Activated CD8-positive, alpha-beta memory T cell treated with anti-CD3 and anti-CD28 coated beads for 48 hours (primary cell): ENCODE measurements at regions not wholly inside any gene's neighbourhood (a gene's known extent, or its start where the extent isn't known, plus 50 kb on each side); places are given as distances from the start of the nearest gene placed in this dataset.
"Not testable (repeated sequence)": the region's sequence is repeated elsewhere in the genome, so short reads cannot be mapped to it uniquely, and the experiment has no call there.

Experiments used
- DNase-seq, 3 experiments: peaks; one replicate each; pipeline ENCODE4 v3.0.0-alpha.2; 2020; ENCODE audit warnings: low read depth in 2 of 3, low spot score in 2 of 3

DNA sequence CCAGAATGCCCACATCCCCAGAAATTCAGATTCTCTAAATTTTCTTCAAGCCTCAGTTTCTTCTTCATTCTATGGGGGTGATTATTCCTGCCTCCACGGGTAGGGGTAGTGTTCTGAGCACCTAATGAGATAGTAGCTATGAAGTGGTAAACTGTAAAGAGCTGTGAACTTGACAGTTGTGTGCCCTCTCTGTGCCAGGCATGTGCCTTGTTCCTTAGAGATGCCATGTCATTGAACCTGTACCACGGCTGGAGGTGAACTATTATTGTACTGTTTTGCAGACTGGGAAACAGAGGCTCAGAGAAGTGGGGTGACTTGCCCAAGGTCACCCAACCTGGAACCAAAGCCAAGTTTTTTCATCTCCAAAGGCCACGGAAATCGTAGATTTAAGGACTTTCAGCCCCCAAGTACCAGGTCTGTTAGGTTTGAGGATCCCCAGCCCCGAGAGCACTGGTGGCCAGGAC is 67.7 kb upstream of the SIRPA start:
- DNase-seq: no peak

DNA sequence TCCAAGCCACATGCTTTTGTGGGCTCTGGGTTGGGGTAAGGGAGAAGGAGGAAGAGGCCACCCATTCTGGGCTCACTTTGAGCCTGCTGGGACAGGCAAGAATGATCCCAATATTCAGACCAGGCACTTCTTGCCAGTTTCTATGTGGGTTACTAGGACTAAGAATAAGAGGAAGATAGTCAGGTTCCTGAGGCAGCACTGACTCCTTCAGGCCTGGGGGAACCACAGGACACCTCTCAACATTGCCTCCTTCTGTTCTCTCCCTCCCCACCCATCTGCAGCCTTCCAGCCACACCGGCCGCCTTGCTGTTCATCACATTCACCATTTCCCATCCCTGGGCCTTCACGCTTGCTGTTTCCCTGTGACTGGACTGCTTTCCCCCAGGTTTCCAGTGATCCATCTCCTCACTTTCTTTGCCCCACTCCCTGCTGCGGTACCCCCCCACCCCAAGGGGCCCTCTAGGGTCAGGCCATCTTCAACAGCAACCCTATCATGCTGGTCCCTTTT is 69.2 kb upstream of the SIRPA start:
- DNase-seq: no peak

DNA sequence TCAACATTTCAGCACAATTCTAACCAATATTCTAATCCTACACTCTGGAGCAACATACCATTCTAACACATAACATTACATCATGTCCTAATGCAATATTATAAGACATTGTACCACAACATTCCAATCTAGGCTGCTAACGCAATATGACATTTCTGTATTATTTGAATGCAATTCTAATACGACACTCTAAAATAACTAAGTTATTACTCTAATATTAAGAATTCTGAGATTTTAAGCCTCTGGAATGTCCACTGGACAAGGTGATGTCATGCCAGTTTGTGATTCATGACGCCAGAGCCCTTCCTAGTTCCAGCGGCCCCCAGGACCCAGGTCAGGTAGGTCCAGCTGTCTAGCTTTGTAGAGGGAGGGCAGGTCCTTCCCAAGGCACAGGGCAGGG is 69.7 kb upstream of the SIRPA start:
- DNase-seq: no peak

DNA sequence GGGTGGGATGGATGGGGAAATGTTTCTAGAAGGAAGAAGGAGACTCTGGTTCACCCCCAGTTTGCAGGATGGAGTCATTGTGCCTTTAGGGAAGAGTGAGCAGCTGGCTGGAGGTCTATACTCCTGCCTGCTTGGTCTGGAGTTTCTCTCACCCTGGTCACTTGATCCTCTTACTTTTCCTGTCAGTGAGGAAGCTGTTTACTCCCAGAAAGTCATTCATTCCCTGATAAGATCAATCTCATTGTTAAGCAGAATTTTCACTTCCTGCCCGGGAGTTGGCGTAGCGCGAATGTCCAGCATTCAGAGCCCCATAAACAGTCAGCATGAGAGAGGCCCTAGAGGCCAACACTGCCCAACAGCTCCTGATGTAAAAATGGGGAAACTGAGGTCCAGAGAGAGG is 70.4 kb upstream of the SIRPA start:
- no peak for DNase-seq

DNA sequence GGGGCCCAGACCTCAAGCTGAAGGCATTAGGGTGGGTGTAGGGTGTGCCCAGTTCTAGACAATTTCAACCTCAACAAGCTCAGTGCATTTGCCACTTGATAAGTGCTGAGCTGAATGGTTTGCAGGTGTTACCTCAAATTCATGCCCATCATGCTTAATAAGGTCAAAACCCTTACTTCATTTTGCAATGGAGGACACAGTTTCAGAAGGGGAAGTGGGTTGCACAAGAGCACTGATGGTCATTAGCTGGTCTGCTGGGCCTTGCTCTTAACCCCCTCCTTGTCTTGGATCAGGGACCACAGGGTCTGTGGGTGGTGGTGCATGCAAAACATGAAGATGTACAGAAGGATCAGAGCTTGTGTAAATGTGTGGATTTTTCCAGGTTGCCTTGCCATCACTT is 71.0 kb upstream of the SIRPA start:
- DNase-seq: no peak

DNA sequence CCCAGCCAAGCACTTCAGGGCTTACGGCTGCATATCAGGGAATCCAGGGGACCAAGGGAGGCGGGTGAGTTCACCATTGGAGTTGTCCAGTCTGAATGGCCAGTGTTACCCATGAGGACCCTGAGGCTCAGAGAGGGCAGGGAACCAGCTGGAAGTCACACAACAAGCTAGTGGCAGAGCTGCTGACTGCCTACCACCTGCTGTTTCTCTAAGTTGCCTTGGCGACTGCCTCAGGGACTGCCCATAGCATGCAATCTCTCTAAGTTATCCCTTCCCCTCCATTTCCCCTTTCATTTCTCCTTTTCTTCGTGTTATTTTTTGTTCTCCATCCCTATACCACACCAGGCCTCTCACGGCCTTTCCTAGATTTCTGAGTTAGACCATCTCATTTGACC is 71.8 kb upstream of the SIRPA start:
- DNase-seq: no peak

DNA sequence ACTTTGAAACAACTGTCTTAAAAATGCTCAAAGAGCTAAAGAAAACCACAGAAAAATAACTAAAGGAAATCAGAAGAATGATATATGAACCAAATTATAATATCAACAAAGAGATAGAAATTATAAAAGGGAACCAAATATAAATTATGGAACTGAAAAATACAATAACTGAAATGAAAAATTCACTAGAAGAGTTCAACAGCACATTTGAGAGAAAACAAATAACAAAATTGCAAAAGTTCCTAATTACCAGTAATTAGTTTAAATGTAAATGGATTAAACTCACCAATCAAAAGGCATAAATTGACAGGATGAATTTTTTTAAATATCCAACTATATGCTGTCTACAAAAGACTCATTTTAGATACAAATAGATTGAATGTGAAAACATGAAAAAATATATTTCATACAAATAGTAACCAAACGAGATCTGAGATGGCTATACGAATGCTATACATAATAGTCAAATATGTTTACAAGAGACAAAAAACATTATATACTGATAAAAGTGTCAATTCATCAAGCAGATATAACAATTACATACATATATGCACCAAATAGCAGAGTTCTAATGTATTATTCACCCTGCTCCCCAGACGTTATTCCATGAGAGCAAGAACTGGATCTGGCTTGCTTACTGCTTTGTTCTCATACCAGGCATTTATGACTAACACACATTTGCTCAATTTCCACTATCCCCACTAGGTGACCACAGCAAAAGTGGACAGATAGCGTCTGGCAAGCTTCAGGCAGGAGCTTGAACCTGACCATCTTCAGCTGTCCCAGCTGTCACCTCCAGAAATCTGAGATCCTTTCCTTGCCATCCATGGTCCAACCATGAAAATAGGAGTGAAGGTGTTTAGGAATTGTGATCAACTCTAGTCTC is 72.4 kb upstream of the SIRPA start:
- no peak for DNase-seq

DNA sequence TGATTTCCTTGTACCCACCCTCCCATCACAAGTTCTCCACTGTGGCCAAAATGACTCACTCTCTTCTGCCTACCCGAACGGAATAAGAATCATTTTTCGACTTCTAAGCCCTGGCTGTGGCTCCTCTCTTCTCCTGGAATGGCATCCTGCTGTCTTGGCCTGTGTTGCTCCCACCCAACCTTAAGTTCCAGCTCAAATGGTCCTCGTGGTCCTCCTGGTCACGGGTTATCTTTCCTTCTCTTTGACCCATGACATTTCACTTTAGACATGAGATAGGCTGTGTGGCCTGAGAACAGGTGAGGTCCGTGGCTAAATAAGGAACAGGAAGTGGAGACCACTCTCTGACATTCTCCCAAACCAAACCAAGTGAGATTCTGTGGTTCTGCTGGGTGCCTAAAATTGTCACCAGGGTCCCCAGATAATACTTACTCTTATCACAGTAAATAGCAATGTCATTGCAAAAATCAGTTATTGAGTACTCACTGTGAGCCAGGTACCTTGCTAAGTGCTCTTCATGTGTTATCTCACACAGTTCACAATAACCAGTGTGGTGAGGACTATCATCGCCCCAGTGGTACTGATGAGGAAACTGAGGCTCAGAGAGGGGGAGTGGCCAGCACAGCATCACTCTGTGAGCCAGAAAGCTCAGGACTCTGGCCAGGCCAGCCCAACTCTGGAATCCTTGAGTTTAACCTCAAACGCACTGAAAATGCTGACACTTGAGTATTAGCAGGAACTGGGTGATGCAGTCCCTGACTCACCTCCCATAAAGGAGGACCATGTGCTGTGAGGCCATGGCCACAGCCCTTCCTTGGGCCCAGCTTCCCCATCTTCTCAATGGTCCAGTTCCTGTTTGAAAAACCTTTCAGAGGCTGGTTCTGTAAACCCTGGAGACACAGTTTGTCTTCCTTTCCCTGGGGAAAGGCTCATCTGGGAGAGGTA is 74.8 kb upstream of the SIRPA start:
- DNase-seq: no peak

DNA sequence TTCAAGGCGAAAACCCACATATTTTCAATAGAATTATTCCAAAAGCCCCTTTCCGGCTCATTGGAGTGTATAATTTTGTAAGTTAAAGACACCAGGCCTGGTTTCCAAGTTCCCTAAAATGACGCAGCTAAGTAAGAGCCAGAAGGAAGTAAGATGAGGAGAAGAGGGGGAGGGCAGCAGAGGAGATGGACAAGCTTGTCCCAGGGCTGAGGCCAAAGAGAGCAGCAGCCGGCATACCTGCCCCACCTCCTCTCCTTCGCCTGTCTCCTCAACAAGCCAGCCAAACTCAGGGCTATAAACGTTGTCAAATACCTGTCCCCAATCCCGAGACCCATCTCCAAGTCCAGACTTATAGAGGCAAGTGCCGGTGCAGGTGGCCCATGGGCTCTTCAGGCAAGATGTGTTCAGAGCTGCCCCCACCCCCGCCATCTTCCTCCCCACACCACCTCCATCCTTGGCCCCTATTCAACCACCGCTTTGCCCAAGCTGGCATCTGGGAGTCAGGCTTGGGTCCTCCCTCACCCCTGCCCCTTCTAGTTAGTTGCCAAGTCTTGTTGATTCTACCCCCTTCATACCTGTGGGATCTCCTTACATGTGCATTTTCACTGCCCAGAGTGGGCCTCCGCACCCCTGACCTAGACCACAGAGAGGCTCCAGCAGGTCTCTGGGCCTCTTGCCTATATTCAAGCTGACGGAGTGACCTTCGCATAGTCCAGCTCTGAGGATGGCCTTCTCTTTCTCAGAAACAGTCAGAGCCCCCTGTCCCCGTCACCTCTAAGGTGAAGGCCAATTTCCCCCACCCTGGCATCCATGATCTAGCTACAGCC is 75.7 kb upstream of the SIRPA start:
- DNase-seq: no peak

DNA sequence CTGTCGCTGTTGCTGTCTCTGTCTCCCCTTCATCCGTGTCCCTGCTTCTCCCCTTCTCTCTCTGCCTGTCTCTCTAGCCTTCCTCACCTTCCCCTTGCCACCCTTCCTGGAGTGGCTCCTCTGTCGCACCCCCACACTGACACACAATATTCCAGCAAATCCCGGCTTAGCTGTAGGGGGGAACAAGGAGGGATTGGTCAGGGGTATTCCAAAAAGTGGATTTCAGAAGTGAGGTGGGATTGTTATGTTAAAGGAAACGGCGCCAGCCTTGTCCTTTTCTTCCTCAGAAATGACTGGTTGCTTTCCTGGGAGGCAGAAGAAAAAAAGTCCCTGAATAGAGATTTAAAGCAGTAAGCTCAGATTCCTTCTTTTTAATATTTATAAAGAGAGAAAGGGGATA is 76.3 kb upstream of the SIRPA start:
- no peak for DNase-seq

DNA sequence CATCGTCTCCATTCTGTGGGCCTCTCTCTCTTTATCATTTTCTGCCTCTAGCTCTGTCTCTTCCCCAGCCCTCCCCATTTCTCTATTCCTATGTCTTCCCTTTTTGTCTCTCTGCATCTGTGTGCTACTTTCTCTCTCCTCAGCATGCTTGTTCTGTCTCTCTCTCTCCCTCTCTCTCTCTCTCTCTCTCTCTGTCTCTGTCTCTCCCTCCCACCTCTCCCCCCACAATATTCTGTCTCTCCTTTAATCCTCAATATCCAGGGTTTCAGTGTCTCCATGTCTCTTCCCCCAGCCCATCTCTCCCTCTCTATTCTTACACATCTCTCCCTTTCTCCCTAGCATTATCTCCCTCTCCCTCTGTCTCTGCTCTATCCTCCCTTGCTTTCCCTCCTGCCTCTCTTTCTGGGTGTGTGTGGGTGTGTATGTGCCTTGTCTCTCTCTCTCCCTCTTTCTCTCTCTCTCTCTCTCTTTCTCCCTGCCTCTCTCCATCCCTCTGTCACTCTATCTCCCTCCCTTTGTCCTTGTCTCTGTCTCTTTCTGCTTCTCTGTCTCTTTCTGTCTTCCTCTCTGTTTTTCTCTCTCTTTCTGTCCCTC is 76.9 kb upstream of the SIRPA start:
- no peak for DNase-seq

DNA sequence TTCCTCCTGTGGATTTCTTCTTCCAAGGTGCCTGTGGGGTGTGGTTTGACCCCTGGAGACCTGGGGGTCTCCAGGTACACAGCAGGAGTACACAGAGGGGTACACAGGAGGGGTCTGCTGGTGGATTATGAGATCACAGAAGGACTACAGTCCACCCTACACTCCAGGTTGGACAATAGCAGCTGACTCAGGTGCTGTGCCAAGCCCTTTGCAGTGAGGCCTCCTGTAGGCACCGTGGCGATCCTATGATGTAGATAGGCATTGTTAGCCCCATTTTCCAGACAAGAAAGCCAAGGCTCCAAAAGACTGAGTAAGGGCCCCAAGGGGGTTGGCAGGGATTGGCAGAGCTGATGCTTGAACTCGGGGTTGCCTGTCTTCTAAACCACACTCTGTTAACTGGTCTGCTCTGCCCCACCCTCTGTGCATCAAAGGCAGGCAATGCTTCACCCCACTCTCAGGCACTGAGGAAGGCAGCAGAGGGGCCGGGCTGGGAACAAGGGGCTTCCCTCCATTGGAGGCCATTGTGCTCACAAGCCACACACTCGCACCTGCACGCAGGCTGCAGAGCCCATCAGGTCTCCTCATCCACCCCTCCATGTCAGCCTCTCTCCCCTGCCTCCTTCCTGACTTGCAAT is 77.5 kb upstream of the SIRPA start:
- no peak for DNase-seq

DNA sequence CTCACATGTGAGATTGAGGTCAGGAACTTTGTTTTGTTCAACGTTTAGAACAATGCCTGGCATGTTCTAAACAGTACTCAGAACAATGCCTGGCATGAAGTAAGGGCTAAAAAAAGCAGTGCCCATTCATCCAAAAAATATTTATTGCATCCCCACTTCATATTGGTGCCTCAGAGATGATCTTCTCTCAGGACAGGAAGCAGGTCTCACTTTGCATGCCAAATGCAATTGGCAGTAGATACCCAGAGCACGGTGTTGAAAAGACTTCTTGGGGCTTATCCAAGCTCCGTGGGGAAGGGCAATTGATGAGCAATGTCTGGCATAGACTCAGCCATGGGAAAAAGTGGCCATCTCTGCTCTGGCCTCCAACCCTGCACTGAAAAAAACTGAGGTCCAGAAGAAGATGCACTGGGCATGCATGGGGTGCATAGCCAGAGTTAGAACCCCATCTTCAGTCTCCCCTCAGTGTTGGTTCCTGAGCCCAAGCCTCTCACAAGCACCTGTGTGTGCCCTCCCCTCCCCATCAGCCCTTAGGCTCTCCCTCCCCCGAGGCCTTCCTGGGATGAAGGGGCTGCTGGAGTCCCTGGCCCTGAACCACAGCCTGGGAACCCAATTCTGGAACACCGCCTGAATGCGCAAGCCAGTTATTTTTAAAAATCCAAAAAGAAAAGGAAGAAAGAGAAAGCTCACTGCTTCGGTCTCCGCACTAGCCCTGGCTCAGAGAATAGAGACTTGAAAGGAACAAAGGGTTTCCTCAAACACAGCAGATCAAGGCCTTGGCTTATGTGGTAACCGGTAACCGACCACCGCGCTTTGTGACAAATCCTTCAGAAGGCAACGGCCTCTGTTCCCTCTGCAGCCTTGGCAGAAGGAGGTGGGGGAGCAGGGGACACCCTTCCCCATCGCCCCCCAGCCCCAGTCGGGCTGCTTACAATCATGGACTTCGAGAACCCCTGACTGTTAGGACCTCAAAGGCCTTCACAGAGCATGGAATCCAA is 78.5 kb upstream of the SIRPA start:
- no peak for DNase-seq

DNA sequence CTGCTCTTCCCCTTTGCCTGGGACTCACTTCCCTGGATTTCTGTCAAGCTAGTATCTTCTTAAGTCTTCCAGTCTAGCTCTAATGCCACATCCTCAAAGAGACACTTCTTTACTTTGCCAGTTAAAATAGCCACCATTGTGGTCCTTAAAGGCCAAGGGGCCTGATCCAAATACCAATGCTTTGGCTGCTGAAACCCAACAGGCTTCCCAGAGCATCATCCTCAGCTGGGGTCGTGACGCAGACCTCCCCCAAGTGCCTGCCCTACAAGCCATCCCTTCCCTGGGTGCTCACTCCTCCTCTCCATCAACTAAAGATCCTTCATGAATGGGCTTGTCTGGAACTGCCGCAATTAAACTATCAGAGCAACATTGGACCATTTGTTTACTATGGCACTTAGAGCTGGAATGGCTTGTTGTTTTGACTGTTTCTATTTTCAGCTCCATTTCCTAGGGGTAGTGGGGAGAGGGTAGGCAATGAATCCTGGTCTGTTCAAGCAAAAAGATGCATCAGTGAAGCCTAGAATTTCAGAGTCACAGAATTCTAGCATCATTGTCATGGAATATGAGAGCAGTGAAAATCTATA is 79.6 kb upstream of the SIRPA start:
- DNase-seq: no peak

DNA sequence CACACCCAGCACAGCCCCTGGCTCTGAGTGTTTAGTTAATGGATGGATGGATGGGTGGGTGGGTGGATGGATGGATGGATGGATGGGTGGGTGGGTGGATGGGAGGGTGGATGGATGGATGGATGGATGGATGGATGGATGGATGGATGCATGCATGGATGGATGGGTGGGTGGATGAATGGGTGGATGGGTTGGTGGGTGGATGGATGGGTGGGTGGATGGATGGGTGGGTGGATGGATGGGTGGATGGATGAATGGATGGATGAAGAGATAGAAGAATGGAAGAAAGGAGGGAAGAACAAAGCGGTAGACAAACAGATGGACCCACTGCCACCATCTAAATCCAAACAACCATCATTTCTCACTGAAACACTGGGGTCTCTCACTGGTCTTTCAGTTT is 80.3 kb upstream of the SIRPA start:
- not testable (repeated sequence) for DNase-seq

DNA sequence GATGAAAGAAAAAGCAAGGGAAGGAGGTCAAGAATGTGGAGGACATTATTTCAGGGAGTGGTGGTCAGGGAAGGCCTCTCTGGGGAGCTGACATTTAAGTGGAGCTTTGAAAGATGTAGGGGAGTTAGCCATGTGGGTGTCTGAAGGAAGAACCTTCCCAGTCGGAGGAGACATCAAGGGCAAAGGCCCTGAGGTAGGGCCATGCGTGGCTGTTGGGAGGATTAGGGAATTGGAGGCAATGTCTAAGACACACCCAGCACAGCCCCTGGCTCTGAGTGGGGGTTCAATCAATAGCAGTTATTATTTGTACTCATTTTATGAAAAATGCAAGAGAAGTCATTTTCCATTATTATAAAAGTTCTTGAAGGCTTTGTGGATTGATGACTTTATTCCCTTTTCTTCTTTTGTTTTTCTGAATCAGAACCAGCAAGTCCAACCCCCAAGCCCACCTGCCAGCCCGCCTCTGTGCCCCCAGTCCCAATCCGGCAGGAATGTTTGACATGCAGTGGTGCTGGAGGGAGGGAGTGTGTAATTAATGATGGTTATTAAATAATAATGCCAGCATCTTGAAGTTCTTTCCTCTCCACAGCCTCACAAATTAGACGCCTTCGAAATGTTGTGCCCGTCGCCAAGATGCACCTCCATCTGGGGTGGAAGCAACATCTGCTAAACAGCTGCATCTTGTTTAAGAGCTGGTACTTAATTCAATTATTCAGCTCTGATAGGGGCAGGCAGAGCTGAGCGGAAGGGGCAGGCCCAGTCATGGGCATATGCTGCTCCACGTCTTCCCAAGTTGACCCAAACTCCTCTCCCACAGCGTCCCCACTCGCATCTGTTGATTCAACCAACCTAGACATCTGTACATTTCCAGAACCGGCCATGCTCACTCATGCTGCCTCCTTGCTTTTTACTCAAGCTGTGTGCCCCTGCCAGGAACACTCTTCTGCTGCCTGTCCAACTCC is 81.3 kb upstream of the SIRPA start:
- no peak for DNase-seq

DNA sequence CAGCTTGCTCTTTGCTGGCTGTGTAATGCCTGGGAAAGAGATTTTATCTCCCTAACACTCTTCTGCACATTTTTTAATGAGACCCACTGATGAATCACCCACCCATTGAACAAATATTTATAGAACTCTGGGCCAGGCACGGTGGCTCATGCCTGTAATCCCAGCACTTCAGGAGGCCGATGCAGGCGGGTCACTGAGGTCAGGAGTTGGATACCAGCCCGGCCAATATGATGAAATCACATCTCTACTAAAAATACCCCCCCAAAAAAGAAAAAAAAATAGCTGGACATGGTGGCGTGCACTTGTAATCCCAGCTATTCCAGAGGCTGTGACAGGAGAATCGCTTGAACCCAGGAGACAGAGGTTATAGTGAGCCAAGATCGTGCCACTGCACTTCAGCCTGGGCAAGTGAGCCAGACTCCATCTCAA is 82.1 kb upstream of the SIRPA start:
- no peak for DNase-seq
